GM12873 (cell line): ENCODE measurements at regions not wholly inside any gene's neighbourhood (a gene's known extent, or its start where the extent isn't known, plus 50 kb on each side); places are given as distances from the start of the nearest gene placed in this dataset.

Experiments used
- TF ChIP-seq, protein P1 (sequence below): IDR thresholded peaks from 2 replicates; pipeline ENCODE4 v1.5.1; 2012; ENCODE audit warnings: low read depth, mild to moderate bottlenecking, moderate library complexity, low read length, control low read depth; ENCODE audit not compliant: insufficient read depth; ENCODE audit errors: missing control alignments

DNA sequence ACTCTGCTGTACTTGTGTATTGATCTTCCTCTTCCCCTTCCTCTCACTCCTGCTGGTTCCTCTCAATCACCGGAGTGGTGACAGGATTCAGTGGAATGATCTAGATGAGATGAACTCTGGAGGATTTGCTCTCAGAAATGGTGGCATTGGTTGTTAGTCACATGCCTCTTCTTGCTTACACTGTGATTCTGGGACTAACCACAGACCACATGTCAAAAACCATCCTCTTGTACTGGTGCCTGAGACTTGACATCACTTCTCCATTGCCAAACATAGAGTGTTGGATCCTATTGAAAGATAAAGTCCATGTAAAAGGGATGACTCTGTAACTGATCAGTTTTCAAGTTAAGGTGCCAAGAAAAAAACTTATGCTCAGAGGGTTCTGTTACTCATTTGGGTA, 506.5 kb downstream of the DMAC1 start:
- TF ChIP-seq, protein P1, sequence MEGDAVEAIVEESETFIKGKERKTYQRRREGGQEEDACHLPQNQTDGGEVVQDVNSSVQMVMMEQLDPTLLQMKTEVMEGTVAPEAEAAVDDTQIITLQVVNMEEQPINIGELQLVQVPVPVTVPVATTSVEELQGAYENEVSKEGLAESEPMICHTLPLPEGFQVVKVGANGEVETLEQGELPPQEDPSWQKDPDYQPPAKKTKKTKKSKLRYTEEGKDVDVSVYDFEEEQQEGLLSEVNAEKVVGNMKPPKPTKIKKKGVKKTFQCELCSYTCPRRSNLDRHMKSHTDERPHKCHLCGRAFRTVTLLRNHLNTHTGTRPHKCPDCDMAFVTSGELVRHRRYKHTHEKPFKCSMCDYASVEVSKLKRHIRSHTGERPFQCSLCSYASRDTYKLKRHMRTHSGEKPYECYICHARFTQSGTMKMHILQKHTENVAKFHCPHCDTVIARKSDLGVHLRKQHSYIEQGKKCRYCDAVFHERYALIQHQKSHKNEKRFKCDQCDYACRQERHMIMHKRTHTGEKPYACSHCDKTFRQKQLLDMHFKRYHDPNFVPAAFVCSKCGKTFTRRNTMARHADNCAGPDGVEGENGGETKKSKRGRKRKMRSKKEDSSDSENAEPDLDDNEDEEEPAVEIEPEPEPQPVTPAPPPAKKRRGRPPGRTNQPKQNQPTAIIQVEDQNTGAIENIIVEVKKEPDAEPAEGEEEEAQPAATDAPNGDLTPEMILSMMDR: no peak

DNA sequence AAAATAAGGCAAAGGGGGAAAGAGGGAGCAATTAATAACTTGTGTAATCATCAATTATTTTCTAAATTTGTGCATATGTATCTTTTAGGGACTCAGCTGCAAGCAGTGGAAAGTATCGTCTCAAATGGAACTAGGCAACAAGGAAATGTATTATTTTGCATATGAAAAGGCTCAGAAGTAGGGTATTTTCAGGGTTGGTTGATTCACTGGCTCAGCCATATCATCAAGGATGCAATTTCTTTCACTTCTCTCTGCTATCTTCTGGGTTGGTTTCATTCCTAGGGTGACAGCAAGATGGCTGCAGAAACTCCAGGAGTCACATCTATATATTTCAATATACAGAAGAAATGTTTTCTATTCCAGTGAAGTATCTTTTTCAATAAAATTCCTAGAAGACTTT, 509.8 kb downstream of the DMAC1 start:
- TF ChIP-seq, protein P1: no peak

DNA sequence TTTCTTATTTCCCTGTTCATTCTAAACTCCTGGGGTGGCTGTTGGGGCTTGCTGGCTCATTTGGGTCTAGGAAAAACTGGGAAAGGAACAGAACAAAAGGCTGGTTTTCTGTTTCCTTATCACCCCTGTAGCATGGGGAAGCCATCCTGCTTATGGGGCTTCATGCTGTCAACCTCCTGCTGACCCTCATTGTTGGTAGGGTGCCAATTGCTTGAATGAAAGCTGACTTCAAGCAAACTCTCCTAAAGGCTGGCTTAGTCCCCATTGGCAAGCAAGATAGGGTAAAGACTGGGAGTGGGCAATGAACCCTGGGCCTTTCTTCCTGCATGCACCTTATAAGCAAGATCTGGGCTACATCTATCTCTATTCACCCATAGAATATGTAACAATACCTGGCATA, 511.6 kb downstream of the DMAC1 start:
- TF ChIP-seq, protein P1: no peak

- TF ChIP-seq, protein P1: no peak
Observed at GRCh38 chr9:7287065-7287464, 512.5 kb downstream of the DMAC1 start.

DNA sequence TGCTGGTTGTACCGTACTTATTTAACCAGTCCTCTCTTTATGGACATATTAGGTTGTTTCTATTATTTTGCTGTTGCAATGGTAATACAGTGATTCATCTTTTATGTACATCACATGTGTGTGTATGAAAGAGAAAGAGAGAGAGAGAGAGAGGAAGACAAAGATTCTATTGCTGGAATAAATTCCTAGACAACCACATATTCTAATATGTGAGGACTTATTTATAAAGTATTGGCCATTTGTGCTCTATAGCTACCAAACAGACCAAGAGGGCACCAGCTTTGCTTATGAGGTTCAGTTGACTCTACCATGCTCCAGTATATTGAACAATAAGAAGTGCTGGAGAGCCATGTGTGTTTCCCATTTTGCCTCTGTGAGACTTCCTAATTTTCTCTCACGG, 513.5 kb downstream of the DMAC1 start:
- TF ChIP-seq, protein P1: no peak

GRCh38 chr9:7285199-7285598, 514.4 kb downstream of the DMAC1 start:
- TF ChIP-seq, protein P1: no peak

DNA sequence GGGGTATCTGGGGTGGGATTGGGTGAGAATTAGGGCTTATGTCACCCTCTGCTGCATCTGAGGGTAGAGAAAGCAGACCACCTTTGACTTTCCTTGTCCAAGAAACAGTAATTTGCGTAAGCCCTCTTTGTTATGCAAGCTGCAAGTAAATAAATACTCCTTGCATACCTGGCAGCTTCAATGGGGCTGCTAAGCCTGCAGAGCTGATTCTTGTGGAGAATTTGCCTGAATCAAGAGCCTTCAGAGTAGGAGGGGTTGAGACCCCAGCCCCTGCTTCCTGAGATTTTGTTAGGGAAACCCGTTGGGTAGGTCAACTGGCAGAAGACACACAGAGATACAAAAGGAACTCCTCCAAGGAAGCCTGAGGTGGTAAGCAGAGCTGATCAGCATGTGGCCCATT, 515.1 kb downstream of the DMAC1 start:
- TF ChIP-seq, protein P1: no peak
